Activated B cell treated with CpG ODN at 0.5 μM for 24 hours (primary cell): ENCODE measurements at regions not wholly inside any gene's neighbourhood (a gene's known extent, or its start where the extent isn't known, plus 50 kb on each side); places are given as distances from the start of the nearest gene placed in this dataset.

Experiments used
- ATAC-seq: fragments of 200-7000 bp; cut with Tn5 transposase; one replicate; pipeline ENCODE4 v1.10.0; 2021; ENCODE audit warnings: low read depth, mild to moderate bottlenecking, moderate library complexity
- CTCF ChIA-PET: fragments of 350-600 bp; sonication (Branson Sonifier 250); formaldehyde crosslinking; loops from one replicate; lab custom pipeline; 2021; ENCODE audit warnings: antibody characterized with exemption; lab: Charles Lee
- POLR2A ChIA-PET: fragments of 350-600 bp; sonication (Branson Sonifier 250); formaldehyde crosslinking; loops from one replicate; lab custom pipeline; 2021; ENCODE audit warnings: antibody characterized with exemption; lab: Charles Lee
- DNase-seq: peaks from one replicate; pipeline ENCODE4 v3.0.0; 2022
- H3K27ac Mint-ChIP-seq: one replicate; pipeline ENCODE4 v1.8.0; 2020; ENCODE audit warnings: mixed read lengths
- H3K27me3 Mint-ChIP-seq: one replicate; pipeline ENCODE4 v1.8.0; 2021; ENCODE audit warnings: mixed read lengths
- H3K36me3 Mint-ChIP-seq: one replicate; pipeline ENCODE4 v1.8.0; 2021; ENCODE audit warnings: low read depth, mixed read lengths
- H3K4me1 Mint-ChIP-seq: one replicate; pipeline ENCODE4 v1.8.0; 2021; ENCODE audit warnings: mixed read lengths
- H3K4me3 Mint-ChIP-seq: one replicate; pipeline ENCODE4 v1.8.0; 2020; ENCODE audit warnings: mild to moderate bottlenecking, mixed read lengths
- H3K9me3 Mint-ChIP-seq: one replicate; pipeline ENCODE4 v1.8.0; 2020; ENCODE audit warnings: mixed read lengths
- CTCF ChIP-seq: fragments of 200-600 bp; IDR thresholded peaks from one replicate; pipeline ENCODE4 v1.8.0; 2022; ENCODE audit warnings: antibody characterized with exemption, mild to moderate bottlenecking
- intact Hi-C: fragments of 100-400 bp; cut with micrococcal nuclease; formaldehyde crosslinking; loops from one replicate; pipeline ENCODE4 v1.15.1; 2024

DNA sequence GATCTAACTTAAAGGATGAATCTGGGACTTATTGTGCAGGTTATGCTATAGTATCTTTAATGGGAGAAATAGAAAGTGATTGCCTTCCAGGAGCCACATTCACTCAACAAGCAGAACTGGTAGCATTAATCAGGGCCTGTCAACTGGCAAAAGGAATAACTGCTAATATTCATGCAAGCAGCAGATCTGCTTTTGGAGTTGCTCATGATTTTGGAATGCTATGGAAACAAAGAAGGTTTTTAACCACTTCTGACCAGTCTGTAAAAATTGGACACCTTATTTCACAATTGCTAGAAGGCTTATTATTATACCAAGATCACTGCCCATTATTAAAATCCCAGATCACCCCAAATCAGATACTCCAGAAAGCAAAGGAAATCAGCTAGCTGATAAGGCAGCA is 200.4 kb downstream of the MREG start:
- Mint-ChIP-seq H3K9me3 (no peaks in the 10 kb centered on the region), H3K4me3 (no peak overlapping the region), H3K27me3 (peaks cover 11% of the 10 kb centered on the region), H3K4me1 (peaks cover 40% of the 10 kb centered on the region), H3K36me3 (no peaks in the 10 kb centered on the region), H3K27ac (no peak overlapping the region)
- ChIA-PET POLR2A (no interaction called here), CTCF (no interaction called here)
- no peak for TF ChIP-seq CTCF
- intact Hi-C loops: loop anchor here (5.0 kb wide), 2 partner anchors 199 to 501 kb away; partner anchors contain the start of genes ATIC and MREG
- ATAC-seq (no peak), DNase-seq (no peak)

- Mint-ChIP-seq H3K27ac (peak overlapping the region; percentile 35), H3K4me3 (peak overlapping the region; percentile 57), H3K4me1 (peaks cover 40% of the 10 kb centered on the region), H3K36me3 (no peaks in the 10 kb centered on the region), H3K9me3 (no peaks in the 10 kb centered on the region), H3K27me3 (peaks cover 2% of the 10 kb centered on the region)
- no peak for TF ChIP-seq CTCF
- ChIA-PET POLR2A (no interaction called here), CTCF (no interaction called here)
- ATAC-seq: peak; percentile 89
- DNase-seq: peak; percentile 19
- intact Hi-C loops: loop anchor here (5.0 kb wide), 2 partner anchors 201 to 499 kb away; partner anchors contain the start of genes ATIC and MREG
Observed at GRCh38 chr2:215811409-215812345, 201.7 kb downstream of the MREG start.

DNA sequence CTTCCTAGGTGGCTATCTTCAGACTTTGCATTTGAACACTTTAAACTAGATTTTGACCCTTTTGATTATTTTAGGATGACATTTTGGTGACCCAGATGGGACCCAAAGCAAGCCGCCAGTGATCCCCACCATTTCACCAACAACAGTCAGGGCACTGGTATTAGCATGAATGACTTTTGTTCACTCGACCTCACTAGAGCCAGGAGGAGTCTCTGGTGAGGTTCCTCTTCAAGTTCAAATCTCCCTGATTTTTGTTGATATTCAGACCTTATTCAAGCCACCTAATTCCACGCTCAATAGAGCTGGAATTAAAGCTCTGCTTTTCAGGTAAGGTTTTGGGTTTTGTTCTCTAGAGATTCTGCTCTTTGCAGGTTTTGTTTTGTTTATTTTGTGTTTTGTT is 202.3 kb downstream of the MREG start:
- ATAC-seq (no peak), DNase-seq (no peak)
- ChIA-PET CTCF (no interaction called here), POLR2A (no interaction called here)
- Mint-ChIP-seq H3K27ac (peak overlapping the region; percentile 16), H3K4me3 (peak overlapping the region; percentile 57), H3K36me3 (no peaks in the 10 kb centered on the region), H3K9me3 (no peaks in the 10 kb centered on the region), H3K27me3 (peaks cover 2% of the 10 kb centered on the region), H3K4me1 (peaks cover 40% of the 10 kb centered on the region)
- intact Hi-C loops: loop anchor here (5.0 kb wide), 2 partner anchors 201 to 499 kb away; partner anchors contain the start of genes ATIC and MREG
- TF ChIP-seq CTCF: no peak

GRCh38 chr2:215808996-215809395 is 204.4 kb downstream of the MREG start:
- no peaks in the 10 kb centered on the region for H3K36me3 Mint-ChIP-seq
- ATAC-seq (no peak), DNase-seq (no peak)
- peaks cover 40% of the 10 kb centered on the region for H3K4me1 Mint-ChIP-seq
- CTCF ChIA-PET: no interaction called here
- no peak overlapping the region for H3K27ac Mint-ChIP-seq
- no peak for TF ChIP-seq CTCF
- no peaks in the 10 kb centered on the region for H3K9me3 Mint-ChIP-seq
- H3K27me3 Mint-ChIP-seq: peaks cover 4% of the 10 kb centered on the region
- intact Hi-C loops: no loop called here
- POLR2A ChIA-PET: no interaction called here
- H3K4me3 Mint-ChIP-seq: no peak overlapping the region

- no peak for TF ChIP-seq CTCF
- CTCF ChIA-PET: no interaction called here
- H3K9me3 Mint-ChIP-seq: no peaks in the 10 kb centered on the region
- no peak for DNase-seq
- peaks cover 40% of the 10 kb centered on the region for H3K4me1 Mint-ChIP-seq
- ATAC-seq: no peak
- H3K27ac Mint-ChIP-seq: no peak overlapping the region
- H3K27me3 Mint-ChIP-seq: peaks cover 4% of the 10 kb centered on the region
- POLR2A ChIA-PET: no interaction called here
- H3K36me3 Mint-ChIP-seq: no peaks in the 10 kb centered on the region
- no peak overlapping the region for H3K4me3 Mint-ChIP-seq
- intact Hi-C loops: no loop called here
Observed at GRCh38 chr2:215808194-215808593, 205.2 kb downstream of the MREG start.
